ENCODE measurements at regions not wholly inside any gene's neighbourhood (a gene's known extent, or its start where the extent isn't known, plus 50 kb on each side); places are given as distances from the start of the nearest gene placed in this dataset.

GRCh38 chr7:42570944-42571343 lies 333.9 kb upstream of the GLI3 start:
- Histone ChIP-seq H3K9me2 (ENCODE audit: insufficient read depth, low read length) (no peaks in the 10 kb centered on the region), H4K20me1 (ENCODE audit: insufficient read depth) (no peaks in the 10 kb centered on the region), H3K4me3 (ENCODE audit: low read length) (no peak overlapping the region), H3K9ac (ENCODE audit: low read length) (no peak overlapping the region), H3K27me3 (ENCODE audit: insufficient read depth, low read depth, low read length) (no peaks in the 10 kb centered on the region), H3K36me3 (ENCODE audit: insufficient read depth, low read length) (no peaks in the 10 kb centered on the region), H3K79me2 (replicated peaks; ENCODE audit: insufficient read depth, low read length) (no peaks in the 10 kb centered on the region), H3K9me3 (ENCODE audit: low read length) (no peaks in the 10 kb centered on the region), H2AFZ (ENCODE audit: low read depth, low read length) (no peak overlapping the region), H3K4me2 (ENCODE audit: low read length) (no peak overlapping the region), H3K27ac (ENCODE audit: low read length) (no peak overlapping the region), H3F3A (ENCODE audit: insufficient read depth, low read length, poor library complexity, severe bottlenecking) (no peaks in the 10 kb centered on the region)
- TF ChIP-seq MXI1 (conservative IDR thresholded peaks at IDR 0.05; ENCODE audit: poor library complexity, severe bottlenecking) (no peak), POLR2AphosphoS5 (IDR thresholded peaks at IDR 0.05) (no peak), SMC3 (conservative IDR thresholded peaks at IDR 0.05; ENCODE audit: poor library complexity) (no peak)

- H3K36me3 ChIP-seq (ENCODE audit: insufficient read depth, low read length), result no peaks in the 10 kb centered on the region
- H3K9me2 ChIP-seq (ENCODE audit: insufficient read depth, low read length), result no peaks in the 10 kb centered on the region
- H4K20me1 ChIP-seq (ENCODE audit: insufficient read depth), result no peaks in the 10 kb centered on the region
- TF ChIP-seq EZH2 (IDR thresholded peaks at IDR 0.05; ENCODE audit: borderline replicate concordance, insufficient read depth, low read length, poor library complexity, severe bottlenecking) (no peak), MXI1 (conservative IDR thresholded peaks at IDR 0.05; ENCODE audit: poor library complexity, severe bottlenecking) (no peak), TAF1 (IDR thresholded peaks at IDR 0.05; ENCODE audit: low read depth) (no peak), POLR2AphosphoS5 (IDR thresholded peaks at IDR 0.05) (no peak), EP300 (conservative IDR thresholded peaks at IDR 0.05; ENCODE audit: poor library complexity, severe bottlenecking) (no peak), CTCF (IDR thresholded peaks at IDR 0.05; ENCODE audit: poor library complexity, severe bottlenecking) (no peak), REST (IDR thresholded peaks at IDR 0.05; ENCODE audit: borderline replicate concordance) (no peak), SMC3 (conservative IDR thresholded peaks at IDR 0.05; ENCODE audit: poor library complexity) (no peak), RAD21 (conservative IDR thresholded peaks at IDR 0.05) (no peak)
- no peak overlapping the region for H3K27ac ChIP-seq (ENCODE audit: low read length)
- no peak overlapping the region for H3K4me3 ChIP-seq (ENCODE audit: low read length)
- no peak overlapping the region for H3K9ac ChIP-seq (ENCODE audit: low read length)
- no peaks in the 10 kb centered on the region for H3K9me3 ChIP-seq (ENCODE audit: low read length)
- no peaks in the 10 kb centered on the region for H3K27me3 ChIP-seq (ENCODE audit: insufficient read depth, low read depth, low read length)
- no peaks in the 10 kb centered on the region for H3K79me2 ChIP-seq (replicated peaks; ENCODE audit: insufficient read depth, low read length)
- H3K4me2 ChIP-seq (ENCODE audit: low read length), result no peak overlapping the region
- no peak overlapping the region for H2AFZ ChIP-seq (ENCODE audit: low read depth, low read length)
- H3F3A ChIP-seq (ENCODE audit: insufficient read depth, low read length, poor library complexity, severe bottlenecking), result no peaks in the 10 kb centered on the region
Observed at GRCh38 chr7:42567051-42567450, 330.0 kb upstream of the GLI3 start.

GRCh38 chr7:42561797-42562196 lies 324.8 kb upstream of the GLI3 start:
- Histone ChIP-seq H4K20me1 (ENCODE audit: insufficient read depth) (no peaks in the 10 kb centered on the region), H3K36me3 (ENCODE audit: insufficient read depth, low read length) (no peaks in the 10 kb centered on the region), H3K9me3 (ENCODE audit: low read length) (no peaks in the 10 kb centered on the region), H2AFZ (ENCODE audit: low read depth, low read length) (no peak overlapping the region), H3K9ac (ENCODE audit: low read length) (no peak overlapping the region), H3K27ac (ENCODE audit: low read length) (no peak overlapping the region), H3K79me2 (replicated peaks; ENCODE audit: insufficient read depth, low read length) (no peaks in the 10 kb centered on the region), H3K4me3 (ENCODE audit: low read length) (no peak overlapping the region), H3K4me2 (ENCODE audit: low read length) (no peak overlapping the region), H3K27me3 (ENCODE audit: insufficient read depth, low read depth, low read length) (no peaks in the 10 kb centered on the region), H3F3A (ENCODE audit: insufficient read depth, low read length, poor library complexity, severe bottlenecking) (no peaks in the 10 kb centered on the region), H3K9me2 (ENCODE audit: insufficient read depth, low read length) (no peaks in the 10 kb centered on the region)
- TF ChIP-seq REST (IDR thresholded peaks at IDR 0.05; ENCODE audit: borderline replicate concordance) (no peak), RAD21 (conservative IDR thresholded peaks at IDR 0.05) (no peak), MXI1 (conservative IDR thresholded peaks at IDR 0.05; ENCODE audit: poor library complexity, severe bottlenecking) (no peak), TAF1 (IDR thresholded peaks at IDR 0.05; ENCODE audit: low read depth) (no peak), EP300 (conservative IDR thresholded peaks at IDR 0.05; ENCODE audit: poor library complexity, severe bottlenecking) (no peak), CTCF (IDR thresholded peaks at IDR 0.05; ENCODE audit: poor library complexity, severe bottlenecking) (no peak), SMC3 (conservative IDR thresholded peaks at IDR 0.05; ENCODE audit: poor library complexity) (no peak), EZH2 (IDR thresholded peaks at IDR 0.05; ENCODE audit: borderline replicate concordance, insufficient read depth, low read length, poor library complexity, severe bottlenecking) (no peak), POLR2AphosphoS5 (IDR thresholded peaks at IDR 0.05) (no peak)

Data from neural cell (in vitro differentiated cells).